Transverse colon (tissue), 4 donors: ENCODE measurements at regions not wholly inside any gene's neighbourhood (a gene's known extent, or its start where the extent isn't known, plus 50 kb on each side); places are given as distances from the start of the nearest gene placed in this dataset.

Experiments used
- CTCF ChIP-seq, 5 experiments: fragments of 200-600 bp in 3 of 5; fragments of 450-650 bp in 2 of 5; sonication (generic) in 3 of 5; IDR thresholded peaks; 1 replicate in 2 of 5; 2 replicates in 3 of 5; pipeline ENCODE4 v1.5.1; 2016 to 2017; ENCODE audit warnings: antibody characterized with exemption in 5 of 5, inconsistent platforms in 3 of 5, mild to moderate bottlenecking in 2 of 5, moderate library complexity in 1 of 5
- EP300 ChIP-seq: sonication (generic); formaldehyde crosslinking; IDR thresholded peaks from one replicate; pipeline ENCODE4 v1.6.1; 2017; ENCODE audit warnings: antibody characterized with exemption, low read depth
- POLR2A ChIP-seq: fragments of 450-650 bp; IDR thresholded peaks from one replicate; pipeline ENCODE4 v1.6.1; 2016; ENCODE audit warnings: antibody characterized with exemption, mild to moderate bottlenecking, moderate library complexity
- POLR2AphosphoS5 ChIP-seq, 3 donors: sonication (generic); formaldehyde crosslinking; IDR thresholded peaks; one replicate each; pipeline ENCODE4 v1.6.1; 2016; ENCODE audit warnings: antibody characterized with exemption in 3 of 3

- TF ChIP-seq CTCF (IDR thresholded peaks at IDR 0.05) (no peak), POLR2A (no peak), POLR2AphosphoS5 (IDR thresholded peaks at IDR 0.05) (no peak), EP300 (no peak)
These were observed 423.3 kb downstream of the MZT1 start for GRCh38 chr13:72303941-72304746.
